Kidney (tissue), 13 donors: ENCODE measurements at regions not wholly inside any gene's neighbourhood (a gene's known extent, or its start where the extent isn't known, plus 50 kb on each side); places are given as distances from the start of the nearest gene placed in this dataset.

Source experiments
- DNase-seq, 5 donors: peaks; one replicate each; pipeline ENCODE4 v3.0.0-alpha.2; 2013 to 2020
- FAIRE-seq: peaks from 2 replicates; lab custom pipeline; 2012; peaks lifted over from hg19 to GRCh38; lab: Jason Lieb, UNC
- H3K27ac ChIP-seq, 2 donors: one replicate each; pipeline ENCODE4 v1.7.0; 2013; ENCODE audit warnings: low read depth in 2 of 2, low read length in 2 of 2, inconsistent platforms in 1 of 2
- H3K27me3 ChIP-seq: one replicate; pipeline ENCODE4 v1.7.1; 2013; ENCODE audit warnings: low read length, inconsistent platforms; ENCODE audit not compliant: control insufficient read depth, insufficient read depth
- H3K36me3 ChIP-seq, 3 donors: one replicate each; pipeline versions ENCODE4 v1.7.0 to v1.7.1; 2013; ENCODE audit warnings: low read length in 3 of 3, control low read depth in 1 of 3, inconsistent platforms in 1 of 3; ENCODE audit not compliant: insufficient read depth in 3 of 3, control insufficient read depth in 2 of 3
- H3K4me1 ChIP-seq, 3 donors: one replicate each; pipeline versions ENCODE4 v1.7.0 to v1.7.1; 2013; ENCODE audit warnings: low read length in 3 of 3, inconsistent platforms in 1 of 3, low read depth in 1 of 3; ENCODE audit not compliant: control insufficient read depth in 2 of 3, insufficient read depth in 2 of 3
- H3K4me3 ChIP-seq, 3 donors: one replicate each; pipeline versions ENCODE4 v1.7.0 to v1.8.1; 2013; ENCODE audit warnings: low read length in 3 of 3, control low read depth in 1 of 3, inconsistent platforms in 1 of 3
- H3K9ac ChIP-seq, 3 donors: one replicate each; pipeline versions ENCODE4 v1.7.0 to v1.7.1; 2013; ENCODE audit warnings: low read length in 3 of 3, control low read depth in 1 of 3, inconsistent platforms in 1 of 3
- H3K9me3 ChIP-seq, 3 donors: one replicate each; pipeline versions ENCODE4 v1.7.0 to v1.7.1; 2013; ENCODE audit warnings: low read length in 3 of 3, control low read depth in 1 of 3, inconsistent platforms in 1 of 3; ENCODE audit not compliant: control insufficient read depth in 2 of 3, insufficient read depth in 1 of 3
- CTCF ChIP-seq: IDR thresholded peaks from 3 replicates; pipeline ENCODE4 v1.5.1; 2012; ENCODE audit warnings: mild to moderate bottlenecking, moderate library complexity, borderline replicate concordance; ENCODE audit not compliant: insufficient read depth; ENCODE audit errors: extremely low read depth
- intact Hi-C: fragments of 100-400 bp; cut with DNase I; formaldehyde crosslinking; loops from one replicate; pipeline ENCODE4 v1.11.1; 2022
- donor health status: control.
- donor health status: control.
- donor health status: control.
- donor health status: control.
- donor health status: control.
- donor health status: DM: yes; HTN: yes; CAD: no.
- donor health status: Normal renal cell carcinoma (clear cell type).

DNA sequence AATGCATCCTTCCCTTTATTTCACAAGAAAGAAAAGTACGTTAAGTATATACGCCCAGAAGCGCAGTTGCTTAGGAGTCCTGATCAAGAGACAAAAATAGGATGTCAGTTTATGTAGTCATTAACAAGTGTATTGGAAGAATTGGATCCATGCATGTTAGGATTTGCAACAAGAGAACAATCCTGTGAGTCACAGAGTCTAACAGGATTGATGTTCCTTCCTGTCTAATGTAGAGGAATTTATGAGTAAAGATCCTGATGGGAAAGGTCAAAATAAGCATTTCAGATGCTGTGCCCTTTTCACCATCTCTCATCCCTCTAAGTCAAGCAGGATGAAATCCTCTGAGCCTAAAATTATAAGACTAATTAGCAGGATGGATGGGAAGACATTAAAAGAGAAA is 406.0 kb upstream of the GRIA1 start:
- FAIRE-seq, result no peak
- no peak for TF ChIP-seq CTCF
- no peak overlapping the region for H3K9ac ChIP-seq
- H3K4me1 ChIP-seq, result no peaks in the 10 kb centered on the region
- H3K27me3 ChIP-seq, result no peaks in the 10 kb centered on the region
- no peak overlapping the region for H3K4me3 ChIP-seq
- DNase-seq, result no peak
- H3K9me3 ChIP-seq, result no peaks in the 10 kb centered on the region
- H3K36me3 ChIP-seq, result no peaks in the 10 kb centered on the region
- intact Hi-C loops, result no loop called here
- H3K27ac ChIP-seq, result no peak overlapping the region

- Histone ChIP-seq H3K27ac (no peak overlapping the region), H3K9me3 (no peaks in the 10 kb centered on the region), H3K27me3 (no peaks in the 10 kb centered on the region), H3K9ac (no peak overlapping the region), H3K36me3 (no peaks in the 10 kb centered on the region), H3K4me1 (no peaks in the 10 kb centered on the region), H3K4me3 (no peak overlapping the region)
- TF ChIP-seq CTCF, result no peak
- intact Hi-C loops, result no loop called here
- FAIRE-seq, result no peak
- peak in 2 of 5 donors; percentile 5 to 16 for DNase-seq
These were observed 404.0 kb upstream of the GRIA1 start for GRCh38 chr5:153086486-153086885.

- TF ChIP-seq CTCF, result no peak
These were observed 401.9 kb upstream of the GRIA1 start for GRCh38 chr5:153088538-153088937.

GRCh38 chr5:153094333-153094732 is 396.1 kb upstream of the GRIA1 start:
- DNase-seq, result no peak
- no peaks in the 10 kb centered on the region for H3K4me1 ChIP-seq
- no peaks in the 10 kb centered on the region for H3K27me3 ChIP-seq
- no peak overlapping the region for H3K9ac ChIP-seq
- no peaks in the 10 kb centered on the region for H3K36me3 ChIP-seq
- no peak for TF ChIP-seq CTCF
- intact Hi-C loops, result no loop called here
- no peak for FAIRE-seq
- H3K4me3 ChIP-seq, result no peak overlapping the region
- no peak overlapping the region for H3K27ac ChIP-seq
- no peaks in the 10 kb centered on the region for H3K9me3 ChIP-seq

More at GRCh38 chr5:153088538-153088937, 401.9 kb upstream of the GRIA1 start:
- no peak overlapping the region for H3K27ac ChIP-seq
- DNase-seq (no peak), FAIRE-seq (no peak)
- H3K9ac ChIP-seq, result no peak overlapping the region
- no peaks in the 10 kb centered on the region for H3K27me3 ChIP-seq
- no peak overlapping the region for H3K4me3 ChIP-seq
- intact Hi-C loops, result no loop called here
- no peaks in the 10 kb centered on the region for H3K36me3 ChIP-seq
- H3K9me3 ChIP-seq, result no peaks in the 10 kb centered on the region
- H3K4me1 ChIP-seq, result no peaks in the 10 kb centered on the region
